ENCODE measurements at regions not wholly inside any gene's neighbourhood (a gene's known extent, or its start where the extent isn't known, plus 50 kb on each side); places are given as distances from the start of the nearest gene placed in this dataset.

- DNase-seq (ENCODE audit: low read depth): peak; percentile 92
- H3K4me3 ChIP-seq (ENCODE audit: low read depth, low read length): no peak overlapping the region
- TF ChIP-seq, protein P1, sequence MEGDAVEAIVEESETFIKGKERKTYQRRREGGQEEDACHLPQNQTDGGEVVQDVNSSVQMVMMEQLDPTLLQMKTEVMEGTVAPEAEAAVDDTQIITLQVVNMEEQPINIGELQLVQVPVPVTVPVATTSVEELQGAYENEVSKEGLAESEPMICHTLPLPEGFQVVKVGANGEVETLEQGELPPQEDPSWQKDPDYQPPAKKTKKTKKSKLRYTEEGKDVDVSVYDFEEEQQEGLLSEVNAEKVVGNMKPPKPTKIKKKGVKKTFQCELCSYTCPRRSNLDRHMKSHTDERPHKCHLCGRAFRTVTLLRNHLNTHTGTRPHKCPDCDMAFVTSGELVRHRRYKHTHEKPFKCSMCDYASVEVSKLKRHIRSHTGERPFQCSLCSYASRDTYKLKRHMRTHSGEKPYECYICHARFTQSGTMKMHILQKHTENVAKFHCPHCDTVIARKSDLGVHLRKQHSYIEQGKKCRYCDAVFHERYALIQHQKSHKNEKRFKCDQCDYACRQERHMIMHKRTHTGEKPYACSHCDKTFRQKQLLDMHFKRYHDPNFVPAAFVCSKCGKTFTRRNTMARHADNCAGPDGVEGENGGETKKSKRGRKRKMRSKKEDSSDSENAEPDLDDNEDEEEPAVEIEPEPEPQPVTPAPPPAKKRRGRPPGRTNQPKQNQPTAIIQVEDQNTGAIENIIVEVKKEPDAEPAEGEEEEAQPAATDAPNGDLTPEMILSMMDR (IDR thresholded peaks at IDR 0.05; ENCODE audit: low read depth, low read length, missing control alignments): no peak
- in situ Hi-C loops (cut with HindIII; ENCODE audit: low sequenced_read_pairs): no loop called here
These were observed 80.5 kb upstream of the ITPRID2 start for GRCh38 chr2:181810823-181811695.

DNA sequence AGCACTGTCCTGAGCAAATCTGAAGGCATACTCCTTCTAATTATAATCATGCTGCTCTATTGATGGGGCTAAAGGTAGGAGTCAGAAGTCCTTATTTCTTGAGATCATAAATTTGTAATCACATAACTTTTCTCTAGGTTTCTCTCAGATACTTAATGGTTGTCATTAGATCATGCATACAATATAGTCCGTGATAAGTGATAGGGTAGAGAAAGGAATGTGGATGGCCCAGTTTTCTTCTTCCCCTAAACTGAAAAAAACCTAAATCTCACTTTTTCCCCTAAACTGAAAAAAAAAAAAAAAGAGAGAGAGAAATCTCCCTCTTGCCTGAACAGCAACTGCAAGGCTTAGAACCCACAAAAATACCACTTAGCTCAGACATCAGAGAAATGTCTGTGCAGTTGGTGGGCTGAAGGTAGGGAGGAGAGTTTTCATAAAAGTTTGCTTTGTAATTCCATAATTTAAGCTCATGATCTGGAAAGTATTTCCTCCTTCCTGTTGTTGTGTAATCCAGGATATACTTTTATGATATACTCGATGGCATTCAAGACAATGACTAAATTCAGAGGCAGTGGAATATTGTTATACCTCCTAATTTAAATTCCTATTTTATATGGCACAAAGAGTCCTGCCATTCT, 79.3 kb upstream of the ITPRID2 start:
- TF ChIP-seq, protein P1 (IDR thresholded peaks at IDR 0.05; ENCODE audit: low read depth, low read length, missing control alignments): no peak
- in situ Hi-C loops (cut with HindIII; ENCODE audit: low sequenced_read_pairs): no loop called here
- no peak overlapping the region for H3K4me3 ChIP-seq (ENCODE audit: low read depth, low read length)
- DNase-seq (ENCODE audit: low read depth): no peak

- DNase-seq (ENCODE audit: low read depth): no peak
- TF ChIP-seq, protein P1 (IDR thresholded peaks at IDR 0.05; ENCODE audit: low read depth, low read length, missing control alignments): no peak
- in situ Hi-C loops (cut with HindIII; ENCODE audit: low sequenced_read_pairs): no loop called here
- H3K4me3 ChIP-seq (ENCODE audit: low read depth, low read length): no peak overlapping the region
These were observed 77.5 kb upstream of the ITPRID2 start for GRCh38 chr2:181814057-181814491.

- DNase-seq (ENCODE audit: low read depth): no peak
- TF ChIP-seq, protein P1 (IDR thresholded peaks at IDR 0.05; ENCODE audit: low read depth, low read length, missing control alignments): no peak
- no peak overlapping the region for H3K4me3 ChIP-seq (ENCODE audit: low read depth, low read length)
- in situ Hi-C loops (cut with HindIII; ENCODE audit: low sequenced_read_pairs): no loop called here
These were observed 74.0 kb upstream of the ITPRID2 start for GRCh38 chr2:181817509-181817908.

DNA sequence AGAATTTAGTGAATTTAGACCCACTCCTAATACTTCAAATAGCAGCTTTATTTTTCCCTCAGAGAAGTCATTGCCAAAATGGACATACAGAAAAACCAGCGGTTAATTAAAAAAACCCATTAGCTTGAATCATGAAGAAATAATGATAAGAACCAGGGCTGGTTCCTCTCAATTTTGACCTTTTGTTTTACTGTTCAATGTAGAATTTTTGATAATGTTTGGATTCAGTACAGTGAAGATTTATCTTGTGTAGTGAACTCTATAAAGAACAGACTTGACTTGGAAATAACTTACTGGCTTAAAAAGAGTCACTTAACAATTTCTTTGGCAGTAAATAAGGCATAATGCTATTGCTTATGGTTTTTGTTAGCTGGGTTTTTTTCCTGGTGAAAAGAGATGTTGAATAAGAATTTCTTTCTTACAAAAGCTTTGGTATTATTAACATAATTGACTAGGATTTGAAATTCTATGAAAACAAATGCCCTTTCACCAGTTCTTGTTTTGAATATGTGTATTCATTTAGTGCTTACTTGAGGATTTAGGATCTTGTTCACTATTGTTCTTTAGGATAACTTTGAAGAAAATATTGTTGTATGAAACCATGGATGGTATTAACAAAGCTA, 73.4 kb upstream of the ITPRID2 start:
- in situ Hi-C loops (cut with HindIII; ENCODE audit: low sequenced_read_pairs): no loop called here
- no peak for DNase-seq (ENCODE audit: low read depth)
- TF ChIP-seq, protein P1 (IDR thresholded peaks at IDR 0.05; ENCODE audit: low read depth, low read length, missing control alignments): no peak
- no peak overlapping the region for H3K4me3 ChIP-seq (ENCODE audit: low read depth, low read length)

- in situ Hi-C loops (cut with HindIII; ENCODE audit: low sequenced_read_pairs): no loop called here
- H3K4me3 ChIP-seq (ENCODE audit: low read depth, low read length): no peak overlapping the region
- no peak for DNase-seq (ENCODE audit: low read depth)
- TF ChIP-seq, protein P1 (IDR thresholded peaks at IDR 0.05; ENCODE audit: low read depth, low read length, missing control alignments): no peak
These were observed 72.7 kb upstream of the ITPRID2 start for GRCh38 chr2:181818840-181819239.
